Body of pancreas (tissue), 4 donors: ENCODE measurements at regions not wholly inside any gene's neighbourhood (a gene's known extent, or its start where the extent isn't known, plus 50 kb on each side); places are given as distances from the start of the nearest gene placed in this dataset.

ENCODE experiments used
- POLR2A ChIP-seq, 3 donors: fragments of 450-650 bp; IDR thresholded peaks; one replicate each; pipeline ENCODE4 v1.6.1; 2016; ENCODE audit warnings: antibody characterized with exemption in 3 of 3, mild to moderate bottlenecking in 2 of 3
- TF ChIP-seq, protein P1 (sequence below), 7 experiments: fragments of 450-650 bp in 4 of 7; fragments of 200-600 bp in 3 of 7; sonication (generic) in 3 of 7; IDR thresholded peaks; one replicate each; pipeline ENCODE4 v1.5.1; 2016 to 2019; ENCODE audit warnings: antibody characterized with exemption in 7 of 7

DNA sequence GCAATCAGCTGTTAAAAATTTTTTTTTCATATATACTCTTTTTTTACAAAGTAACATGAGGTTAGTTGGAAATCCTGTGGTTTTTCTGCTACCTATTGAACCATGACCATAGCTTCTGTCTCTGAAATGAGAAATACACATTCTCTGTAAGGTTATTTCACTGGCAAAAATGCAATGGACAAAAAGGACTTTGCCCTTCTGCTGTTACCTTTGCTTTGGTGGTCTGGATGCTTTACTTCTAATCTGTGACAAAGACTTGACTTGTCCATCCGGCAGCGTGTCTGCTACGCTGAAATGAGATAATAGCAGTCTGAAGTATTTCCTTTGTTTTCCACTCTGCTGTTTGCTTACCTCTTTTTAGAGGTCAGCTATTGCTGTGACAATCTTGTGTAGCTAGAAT is 412.8 kb downstream of the SLITRK6 start:
- TF ChIP-seq, protein P1, sequence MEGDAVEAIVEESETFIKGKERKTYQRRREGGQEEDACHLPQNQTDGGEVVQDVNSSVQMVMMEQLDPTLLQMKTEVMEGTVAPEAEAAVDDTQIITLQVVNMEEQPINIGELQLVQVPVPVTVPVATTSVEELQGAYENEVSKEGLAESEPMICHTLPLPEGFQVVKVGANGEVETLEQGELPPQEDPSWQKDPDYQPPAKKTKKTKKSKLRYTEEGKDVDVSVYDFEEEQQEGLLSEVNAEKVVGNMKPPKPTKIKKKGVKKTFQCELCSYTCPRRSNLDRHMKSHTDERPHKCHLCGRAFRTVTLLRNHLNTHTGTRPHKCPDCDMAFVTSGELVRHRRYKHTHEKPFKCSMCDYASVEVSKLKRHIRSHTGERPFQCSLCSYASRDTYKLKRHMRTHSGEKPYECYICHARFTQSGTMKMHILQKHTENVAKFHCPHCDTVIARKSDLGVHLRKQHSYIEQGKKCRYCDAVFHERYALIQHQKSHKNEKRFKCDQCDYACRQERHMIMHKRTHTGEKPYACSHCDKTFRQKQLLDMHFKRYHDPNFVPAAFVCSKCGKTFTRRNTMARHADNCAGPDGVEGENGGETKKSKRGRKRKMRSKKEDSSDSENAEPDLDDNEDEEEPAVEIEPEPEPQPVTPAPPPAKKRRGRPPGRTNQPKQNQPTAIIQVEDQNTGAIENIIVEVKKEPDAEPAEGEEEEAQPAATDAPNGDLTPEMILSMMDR (IDR thresholded peaks at IDR 0.05) = no peak
- no peak for TF ChIP-seq POLR2A (IDR thresholded peaks at IDR 0.05)
